DND-41 (cell line): ENCODE measurements at regions not wholly inside any gene's neighbourhood (a gene's known extent, or its start where the extent isn't known, plus 50 kb on each side); places are given as distances from the start of the nearest gene placed in this dataset.
"Not testable (repeated sequence)": the region's sequence is repeated elsewhere in the genome, so short reads cannot be mapped to it uniquely, and the experiment has no call there.

Experiments used
- ATAC-seq: fragments of 200-7000 bp; cut with Tn5 transposase; 3 replicates; pipeline ENCODE4 v1.9.1; 2021; ENCODE audit warnings: low read depth; ENCODE audit not compliant: insufficient read depth
- DNase-seq: peaks from one replicate; pipeline ENCODE4 v3.0.0-alpha.2; 2020
- H2AFZ ChIP-seq: 2 replicates; pipeline ENCODE4 v1.6.0; 2012; ENCODE audit warnings: low read depth, low read length
- H3K27ac ChIP-seq: 2 replicates; pipeline ENCODE4 v1.5.1; 2012; ENCODE audit warnings: low read length, inconsistent platforms
- H3K27me3 ChIP-seq: fragments of 200-600 bp; sonication (generic); 2 replicates; pipeline ENCODE4 v1.6.0; 2012; ENCODE audit warnings: low read length, mild to moderate bottlenecking, inconsistent platforms; ENCODE audit not compliant: insufficient read depth, poor library complexity
- H3K36me3 ChIP-seq: 2 replicates; pipeline ENCODE4 v1.5.1; 2012; ENCODE audit warnings: low read length, inconsistent platforms; ENCODE audit not compliant: insufficient read depth
- H3K4me1 ChIP-seq: 2 replicates; pipeline ENCODE4 v1.5.1; 2012; ENCODE audit warnings: mild to moderate bottlenecking, low read length; ENCODE audit not compliant: insufficient read depth
- H3K4me2 ChIP-seq: 2 replicates; pipeline ENCODE4 v1.6.0; 2012; ENCODE audit warnings: mild to moderate bottlenecking, moderate library complexity, low read length, inconsistent platforms; ENCODE audit not compliant: insufficient read depth
- H3K4me3 ChIP-seq, 2 experiments: fragments of 200-600 bp in 1 of 2; shearing (Covaris generic) in 1 of 2; 2 replicates each; pipeline ENCODE4 v1.5.1; 2012 to 2016; ENCODE audit warnings: inconsistent platforms in 2 of 2, low read length in 2 of 2, mild to moderate bottlenecking in 2 of 2, low read depth in 1 of 2, moderate library complexity in 1 of 2
- H3K79me2 ChIP-seq: 2 replicates; pipeline ENCODE4 v1.6.0; 2012; ENCODE audit warnings: low read length, inconsistent platforms; ENCODE audit not compliant: insufficient read depth
- H3K9ac ChIP-seq: 2 replicates; pipeline ENCODE4 v1.6.0; 2012; ENCODE audit warnings: low read depth, mild to moderate bottlenecking, inconsistent platforms, low read length, moderate library complexity
- H3K9me3 ChIP-seq: 2 replicates; pipeline ENCODE4 v1.5.1; 2012; ENCODE audit warnings: low read length, moderate library complexity, mild to moderate bottlenecking, inconsistent platforms; ENCODE audit not compliant: insufficient read depth, severe bottlenecking
- H4K20me1 ChIP-seq: 2 replicates; pipeline ENCODE4 v1.6.0; 2012; ENCODE audit warnings: low read length; ENCODE audit not compliant: insufficient read depth
- EZH2 ChIP-seq: IDR thresholded peaks from 3 replicates; pipeline ENCODE4 v1.6.1; 2012; ENCODE audit warnings: borderline replicate concordance, low read depth, mild to moderate bottlenecking, moderate library complexity, low read length, inconsistent platforms; ENCODE audit not compliant: severe bottlenecking
- TF ChIP-seq, protein P1 (sequence below): IDR thresholded peaks from 2 replicates; pipeline ENCODE4 v1.5.1; 2012; ENCODE audit warnings: borderline replicate concordance, low read length, moderate library complexity, mild to moderate bottlenecking; ENCODE audit not compliant: poor library complexity, severe bottlenecking; ENCODE audit errors: extremely low read depth

DNA sequence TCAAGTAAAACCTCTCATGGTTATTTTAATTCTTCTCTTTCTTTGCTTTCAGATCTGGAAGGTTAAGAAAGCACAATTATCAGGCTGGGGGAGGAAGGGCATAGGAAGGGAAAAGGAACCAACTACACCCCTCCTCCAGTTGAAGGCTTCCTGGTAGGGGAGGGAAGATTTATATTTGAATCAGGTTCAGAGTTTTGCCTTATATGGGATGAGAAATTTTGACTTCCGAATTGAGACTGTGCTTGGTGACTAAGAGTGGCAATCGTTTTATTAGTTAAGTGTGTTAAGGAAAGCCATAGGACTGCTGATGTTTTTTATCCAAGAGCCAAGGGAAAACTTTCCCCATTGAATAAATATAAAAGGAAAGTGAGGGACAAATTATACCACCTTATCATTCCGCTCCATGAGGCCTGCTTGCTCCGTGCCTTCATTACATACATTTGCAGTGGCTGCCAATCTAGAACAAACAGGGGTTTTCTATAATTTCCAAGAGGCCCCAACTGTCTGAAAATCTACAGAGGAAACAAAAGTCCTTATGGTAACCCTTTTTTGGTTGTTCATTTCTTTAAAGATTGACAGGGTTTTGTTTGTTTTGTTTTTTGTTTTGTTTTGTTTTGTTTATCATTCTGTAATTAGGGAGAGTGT, 115.7 kb upstream of the EPB41L4A start:
- no peak overlapping the region for H2AFZ ChIP-seq
- ATAC-seq (no peak), DNase-seq (no peak)
- no peaks in the 10 kb centered on the region for H4K20me1 ChIP-seq
- no peaks in the 10 kb centered on the region for H3K79me2 ChIP-seq
- H3K9me3 ChIP-seq: no peaks in the 10 kb centered on the region
- no peak overlapping the region for H3K27ac ChIP-seq
- no peaks in the 10 kb centered on the region for H3K4me1 ChIP-seq
- no peaks in the 10 kb centered on the region for H3K36me3 ChIP-seq
- no peak overlapping the region for H3K4me2 ChIP-seq
- H3K27me3 ChIP-seq: peaks cover 4% of the 10 kb centered on the region
- H3K4me3 ChIP-seq: no peak overlapping the region
- H3K9ac ChIP-seq: no peak overlapping the region
- TF ChIP-seq, protein P1, sequence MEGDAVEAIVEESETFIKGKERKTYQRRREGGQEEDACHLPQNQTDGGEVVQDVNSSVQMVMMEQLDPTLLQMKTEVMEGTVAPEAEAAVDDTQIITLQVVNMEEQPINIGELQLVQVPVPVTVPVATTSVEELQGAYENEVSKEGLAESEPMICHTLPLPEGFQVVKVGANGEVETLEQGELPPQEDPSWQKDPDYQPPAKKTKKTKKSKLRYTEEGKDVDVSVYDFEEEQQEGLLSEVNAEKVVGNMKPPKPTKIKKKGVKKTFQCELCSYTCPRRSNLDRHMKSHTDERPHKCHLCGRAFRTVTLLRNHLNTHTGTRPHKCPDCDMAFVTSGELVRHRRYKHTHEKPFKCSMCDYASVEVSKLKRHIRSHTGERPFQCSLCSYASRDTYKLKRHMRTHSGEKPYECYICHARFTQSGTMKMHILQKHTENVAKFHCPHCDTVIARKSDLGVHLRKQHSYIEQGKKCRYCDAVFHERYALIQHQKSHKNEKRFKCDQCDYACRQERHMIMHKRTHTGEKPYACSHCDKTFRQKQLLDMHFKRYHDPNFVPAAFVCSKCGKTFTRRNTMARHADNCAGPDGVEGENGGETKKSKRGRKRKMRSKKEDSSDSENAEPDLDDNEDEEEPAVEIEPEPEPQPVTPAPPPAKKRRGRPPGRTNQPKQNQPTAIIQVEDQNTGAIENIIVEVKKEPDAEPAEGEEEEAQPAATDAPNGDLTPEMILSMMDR: no peak
- TF ChIP-seq EZH2: no peak

DNA sequence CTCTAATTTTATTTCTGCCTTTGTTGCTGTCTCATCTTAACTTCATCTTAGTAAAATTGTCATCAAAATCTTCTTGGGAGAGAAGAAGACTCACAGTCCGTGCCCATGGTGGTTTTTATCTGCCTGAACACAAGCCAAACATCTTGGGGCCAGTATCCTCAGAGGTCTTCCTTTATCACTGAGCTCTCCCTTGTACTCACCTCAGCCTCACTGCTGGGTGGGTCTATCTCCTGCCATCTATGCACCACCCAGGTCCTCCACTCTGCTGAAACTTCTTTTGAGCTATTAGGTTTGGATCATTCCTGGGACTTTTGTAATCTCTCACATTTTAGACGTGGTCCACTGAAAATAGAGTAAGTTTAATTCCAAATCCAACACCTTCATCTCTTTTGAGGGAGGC, 116.3 kb upstream of the EPB41L4A start:
- H3K36me3 ChIP-seq: no peaks in the 10 kb centered on the region
- TF ChIP-seq, protein P1: no peak
- TF ChIP-seq EZH2: no peak
- DNase-seq (no peak), ATAC-seq (no peak)
- H3K9me3 ChIP-seq: no peaks in the 10 kb centered on the region
- no peak overlapping the region for H3K4me2 ChIP-seq
- H3K27ac ChIP-seq: no peak overlapping the region
- H4K20me1 ChIP-seq: no peaks in the 10 kb centered on the region
- no peaks in the 10 kb centered on the region for H3K4me1 ChIP-seq
- H3K9ac ChIP-seq: no peak overlapping the region
- no peak overlapping the region for H2AFZ ChIP-seq
- H3K79me2 ChIP-seq: no peaks in the 10 kb centered on the region
- peaks cover 4% of the 10 kb centered on the region for H3K27me3 ChIP-seq
- H3K4me3 ChIP-seq: no peak overlapping the region

DNA sequence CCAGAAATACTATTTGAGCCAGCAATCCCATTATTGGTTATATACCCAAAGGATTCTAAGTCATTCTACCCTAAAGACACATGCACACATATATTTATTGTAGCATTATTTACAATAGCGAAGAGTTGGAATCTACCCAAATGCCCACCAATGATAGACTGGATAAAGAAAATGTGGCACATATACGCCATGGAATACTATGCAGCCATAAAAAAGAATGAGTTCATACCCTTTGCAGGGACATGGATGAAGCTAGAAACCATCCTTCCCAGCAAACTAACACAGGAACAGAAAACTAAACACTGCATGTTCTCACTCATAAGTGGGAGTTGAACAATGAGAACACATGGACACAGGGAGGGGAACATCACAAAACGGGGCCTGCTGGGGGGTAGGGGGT, 125.5 kb upstream of the EPB41L4A start:
- not testable (repeated sequence) for H4K20me1 ChIP-seq, H3K4me1 ChIP-seq, H3K9me3 ChIP-seq, DNase-seq, H3K4me2 ChIP-seq, H3K9ac ChIP-seq, H3K27me3 ChIP-seq, H3K27ac ChIP-seq, H3K36me3 ChIP-seq, H2AFZ ChIP-seq, H3K79me2 ChIP-seq, H3K4me3 ChIP-seq, ATAC-seq

DNA sequence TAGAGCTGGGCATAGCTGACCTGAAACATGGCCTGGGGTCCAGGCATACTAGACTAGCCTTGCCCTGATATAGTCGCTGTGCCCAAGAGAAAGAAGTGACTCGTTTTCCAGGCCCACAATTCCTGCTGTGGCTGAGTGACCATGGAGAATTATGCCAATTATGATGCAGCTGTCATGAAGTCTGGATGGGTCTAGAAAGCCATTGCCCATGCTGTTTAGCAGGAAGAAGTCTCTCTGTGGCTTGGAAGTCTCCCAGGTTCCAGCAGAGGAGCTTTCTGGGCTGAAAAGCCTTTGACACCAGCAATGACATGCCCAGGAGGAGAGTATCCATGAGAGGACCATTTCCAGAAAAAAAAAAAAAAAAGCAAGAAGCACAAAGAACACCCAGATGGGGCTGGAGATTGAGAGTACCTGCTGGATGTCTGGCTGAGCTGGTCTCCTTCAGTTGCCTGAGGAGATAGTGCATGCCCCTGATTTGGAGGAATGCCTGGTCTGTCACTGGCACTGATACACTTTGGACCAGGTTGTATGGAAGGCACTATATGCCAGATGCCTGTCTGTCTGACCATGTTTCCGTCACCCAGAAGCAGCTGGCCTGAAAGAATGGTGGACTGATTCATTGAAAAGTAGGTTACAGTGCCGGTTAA, 128.0 kb upstream of the EPB41L4A start:
- Histone ChIP-seq H3K79me2 (no peaks in the 10 kb centered on the region), H3K4me1 (no peaks in the 10 kb centered on the region), H3K4me2 (no peak overlapping the region), H3K27me3 (no peaks in the 10 kb centered on the region), H3K9ac (no peak overlapping the region), H3K27ac (no peak overlapping the region), H2AFZ (no peak overlapping the region), H3K36me3 (no peaks in the 10 kb centered on the region), H4K20me1 (no peaks in the 10 kb centered on the region), H3K9me3 (no peaks in the 10 kb centered on the region), H3K4me3 (no peak overlapping the region)
- DNase-seq (no peak), ATAC-seq (no peak)
- TF ChIP-seq, protein P1: no peak
- no peak for TF ChIP-seq EZH2
